Lower leg skin (tissue), 4 donors: ENCODE measurements at regions not wholly inside any gene's neighbourhood (a gene's known extent, or its start where the extent isn't known, plus 50 kb on each side); places are given as distances from the start of the nearest gene placed in this dataset.

ENCODE experiments used
- DNase-seq, 2 donors: peaks; one replicate each; pipeline ENCODE4 v3.0.0-alpha.2; 2019; ENCODE audit warnings: low spot score in 2 of 2
- H3K4me3 ChIP-seq: fragments of 200-600 bp; sonication (generic); 2 replicates; pipeline ENCODE4 v1.5.1; 2017; ENCODE audit warnings: mild to moderate bottlenecking, low read depth; ENCODE audit not compliant: poor library complexity, severe bottlenecking
- POLR2A ChIP-seq, 2 donors: fragments of 450-650 bp; IDR thresholded peaks; one replicate each; pipeline ENCODE4 v1.6.1; 2016 to 2017; ENCODE audit warnings: antibody characterized with exemption in 2 of 2, mild to moderate bottlenecking in 1 of 2, moderate library complexity in 1 of 2
- WGBS, 2 donors: methylation state at CpG; one replicate each; pipeline ENCODE4 v1.1.5; 2018; 5-methylcytosine and 5-hydroxymethylcytosine counted together
- intact Hi-C: fragments of 100-400 bp; cut with DNase I; formaldehyde crosslinking; loops from one replicate; pipeline ENCODE4 v1.15.0; 2023; ENCODE audit warnings: low total_unique reads
- TF ChIP-seq, protein P1 (sequence below), 3 donors: fragments of 450-650 bp; IDR thresholded peaks; one replicate each; pipeline ENCODE4 v1.5.1; 2016; ENCODE audit warnings: antibody characterized with exemption in 3 of 3, mild to moderate bottlenecking in 3 of 3, moderate library complexity in 2 of 3

DNA sequence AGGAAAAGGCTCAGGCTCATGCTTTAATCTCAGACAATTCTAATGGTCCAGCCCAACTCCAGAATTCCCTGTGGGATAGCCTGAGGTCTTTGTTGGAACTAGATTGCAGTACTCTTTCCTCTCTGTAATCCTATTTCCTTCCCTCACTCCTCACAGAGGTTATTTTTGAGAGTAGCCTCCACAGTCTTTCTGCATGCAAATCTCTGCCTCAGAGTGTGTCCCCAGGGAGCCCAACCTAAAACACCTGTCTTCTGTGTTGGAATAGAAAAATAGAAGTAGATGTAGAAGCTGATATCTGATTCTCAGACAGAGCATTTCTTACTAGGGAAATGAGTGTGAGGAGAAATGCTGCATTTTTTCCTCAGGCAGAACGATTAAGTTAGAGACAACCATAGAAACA, 915.5 kb upstream of the EPHA5 start:
- TF ChIP-seq POLR2A (IDR thresholded peaks at IDR 0.05): no peak
- 50% methylated on average over 1 of the region's 1 CpG for WGBS, 2 donors
- intact Hi-C loops: no loop called here
- H3K4me3 ChIP-seq: no peak overlapping the region
- no peak for DNase-seq

DNA sequence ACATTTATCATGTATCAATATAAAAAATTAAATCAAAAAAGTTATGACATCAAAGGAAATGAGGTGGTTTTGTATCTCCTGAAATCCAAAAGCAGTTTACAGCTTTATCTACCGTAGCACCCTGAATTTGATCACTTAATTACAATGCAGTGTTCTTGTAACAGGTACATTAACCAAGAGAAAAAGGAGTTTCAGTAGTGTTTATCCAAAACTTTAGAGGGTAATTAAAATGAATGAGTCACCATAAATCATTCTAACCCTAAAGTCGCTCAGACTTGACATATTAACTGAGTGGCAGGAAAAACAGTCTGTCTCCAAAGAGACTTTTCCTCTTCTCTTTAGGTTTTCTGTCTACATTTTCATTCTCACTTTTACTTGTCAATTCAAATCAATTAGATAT, 907.6 kb upstream of the EPHA5 start:
- H3K4me3 ChIP-seq: no peak overlapping the region
- intact Hi-C loops: no loop called here
- WGBS, 2 donors: 7 to 15% methylated on average over 2 of the region's 2 CpGs
- TF ChIP-seq, protein P1, sequence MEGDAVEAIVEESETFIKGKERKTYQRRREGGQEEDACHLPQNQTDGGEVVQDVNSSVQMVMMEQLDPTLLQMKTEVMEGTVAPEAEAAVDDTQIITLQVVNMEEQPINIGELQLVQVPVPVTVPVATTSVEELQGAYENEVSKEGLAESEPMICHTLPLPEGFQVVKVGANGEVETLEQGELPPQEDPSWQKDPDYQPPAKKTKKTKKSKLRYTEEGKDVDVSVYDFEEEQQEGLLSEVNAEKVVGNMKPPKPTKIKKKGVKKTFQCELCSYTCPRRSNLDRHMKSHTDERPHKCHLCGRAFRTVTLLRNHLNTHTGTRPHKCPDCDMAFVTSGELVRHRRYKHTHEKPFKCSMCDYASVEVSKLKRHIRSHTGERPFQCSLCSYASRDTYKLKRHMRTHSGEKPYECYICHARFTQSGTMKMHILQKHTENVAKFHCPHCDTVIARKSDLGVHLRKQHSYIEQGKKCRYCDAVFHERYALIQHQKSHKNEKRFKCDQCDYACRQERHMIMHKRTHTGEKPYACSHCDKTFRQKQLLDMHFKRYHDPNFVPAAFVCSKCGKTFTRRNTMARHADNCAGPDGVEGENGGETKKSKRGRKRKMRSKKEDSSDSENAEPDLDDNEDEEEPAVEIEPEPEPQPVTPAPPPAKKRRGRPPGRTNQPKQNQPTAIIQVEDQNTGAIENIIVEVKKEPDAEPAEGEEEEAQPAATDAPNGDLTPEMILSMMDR (IDR thresholded peaks at IDR 0.05): no peak
- no peak for TF ChIP-seq POLR2A (IDR thresholded peaks at IDR 0.05)
- DNase-seq: no peak

DNA sequence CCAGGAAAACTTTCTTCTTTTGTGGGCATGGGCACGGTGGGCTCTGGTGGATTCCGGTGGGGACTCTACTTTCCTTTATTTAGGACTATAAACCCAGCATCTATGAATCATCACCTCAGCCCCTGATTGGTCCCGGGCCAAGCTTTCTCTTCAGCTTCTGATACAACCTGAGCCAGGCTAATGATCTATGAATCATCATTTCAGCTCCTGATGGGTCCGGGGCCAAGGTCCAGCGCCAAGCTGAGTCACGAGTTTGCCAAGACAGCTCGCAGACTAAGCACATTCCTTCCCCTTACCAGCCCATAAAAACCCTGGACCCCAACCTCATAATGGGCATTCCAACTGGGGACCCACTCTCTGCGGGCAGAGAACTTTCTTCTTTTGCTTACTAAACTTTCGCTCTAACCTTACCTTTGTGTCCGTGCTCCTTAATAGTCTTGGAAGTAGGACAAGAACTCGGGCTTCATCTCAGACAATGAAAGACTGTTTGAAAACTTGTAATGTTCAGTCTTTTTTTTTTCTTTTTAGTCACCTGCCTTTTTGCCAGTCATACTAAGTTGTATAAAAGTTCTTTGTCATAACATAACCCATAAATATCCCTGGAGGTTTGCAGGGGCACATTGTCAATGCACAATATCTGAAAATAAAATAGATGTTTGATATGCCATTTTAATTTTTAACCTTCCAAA, 904.9 kb upstream of the EPHA5 start:
- H3K4me3 ChIP-seq: no peak overlapping the region
- no peak for DNase-seq
- intact Hi-C loops: no loop called here
- TF ChIP-seq, protein P1 (IDR thresholded peaks at IDR 0.05): no peak
- TF ChIP-seq POLR2A (IDR thresholded peaks at IDR 0.05): no peak
- 45% methylated on average over 11 of the region's 11 CpGs for WGBS, 2 donors

DNA sequence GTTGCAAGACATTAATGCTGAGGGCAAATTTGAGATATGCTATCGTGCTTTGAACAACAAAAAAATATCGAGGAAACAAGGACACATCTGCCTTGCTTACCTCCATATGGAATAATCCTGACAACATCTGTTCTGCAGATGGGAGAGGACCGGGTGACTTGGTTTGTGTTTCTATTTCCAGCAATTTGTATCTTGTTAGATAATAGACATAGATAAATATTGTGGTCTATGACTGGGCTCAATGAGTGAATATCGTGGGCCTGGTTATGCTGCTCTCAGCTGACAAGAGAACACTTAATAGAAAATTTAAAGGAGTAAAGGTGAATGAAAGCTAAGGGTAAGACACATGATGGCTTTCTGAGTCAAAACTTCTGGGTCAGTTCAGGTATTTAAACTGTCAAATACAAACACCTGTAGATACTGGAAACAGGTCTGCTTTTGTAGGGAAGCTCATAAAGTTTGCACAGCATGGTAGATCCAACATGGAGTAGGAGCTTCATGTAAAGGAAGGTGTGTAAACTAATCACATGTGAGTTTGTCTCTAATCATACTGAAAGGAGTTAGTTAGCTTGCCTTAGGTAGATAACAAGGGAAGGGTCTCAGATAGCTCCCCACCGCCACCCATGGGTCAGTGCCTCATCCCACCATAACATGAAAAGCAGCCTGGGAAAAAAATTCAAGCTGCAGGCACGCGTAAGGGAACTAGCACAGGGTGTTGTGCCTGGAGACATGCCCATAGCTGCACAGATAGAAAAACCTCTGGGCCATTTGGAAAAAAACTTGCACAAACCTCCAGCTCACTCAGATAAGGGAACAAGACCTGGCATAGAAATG, 904.1 kb upstream of the EPHA5 start:
- H3K4me3 ChIP-seq: no peak overlapping the region
- intact Hi-C loops: no loop called here
- 47 to 48% methylated on average over 7 of the region's 7 CpGs for WGBS, 2 donors
- TF ChIP-seq POLR2A (IDR thresholded peaks at IDR 0.05): no peak
- TF ChIP-seq, protein P1 (IDR thresholded peaks at IDR 0.05): no peak
- no peak for DNase-seq

DNA sequence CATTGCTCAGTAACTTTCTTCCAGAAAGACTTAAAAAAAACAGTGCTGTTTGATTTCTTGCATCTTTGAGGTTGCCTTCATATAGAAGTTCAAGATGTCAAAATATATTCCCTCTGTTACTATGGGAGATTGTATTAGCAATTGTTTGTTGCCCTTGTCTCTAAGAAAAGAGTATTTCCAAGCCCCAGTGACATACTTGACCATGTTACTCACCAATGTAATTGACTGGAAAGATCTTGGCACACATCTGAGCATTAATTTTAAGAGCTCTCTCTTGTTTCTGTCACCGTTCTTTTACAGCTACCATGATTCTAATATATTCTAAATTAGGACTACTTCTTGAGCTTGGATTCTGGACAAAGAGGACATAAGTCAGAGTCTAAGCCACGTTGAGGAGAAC, 902.7 kb upstream of the EPHA5 start:
- TF ChIP-seq, protein P1 (IDR thresholded peaks at IDR 0.05): no peak
- TF ChIP-seq POLR2A (IDR thresholded peaks at IDR 0.05): no peak
- DNase-seq: no peak
- intact Hi-C loops: no loop called here
- no peak overlapping the region for H3K4me3 ChIP-seq
- WGBS, 2 donors: 24 to 30% methylated on average over 2 of the region's 2 CpGs

DNA sequence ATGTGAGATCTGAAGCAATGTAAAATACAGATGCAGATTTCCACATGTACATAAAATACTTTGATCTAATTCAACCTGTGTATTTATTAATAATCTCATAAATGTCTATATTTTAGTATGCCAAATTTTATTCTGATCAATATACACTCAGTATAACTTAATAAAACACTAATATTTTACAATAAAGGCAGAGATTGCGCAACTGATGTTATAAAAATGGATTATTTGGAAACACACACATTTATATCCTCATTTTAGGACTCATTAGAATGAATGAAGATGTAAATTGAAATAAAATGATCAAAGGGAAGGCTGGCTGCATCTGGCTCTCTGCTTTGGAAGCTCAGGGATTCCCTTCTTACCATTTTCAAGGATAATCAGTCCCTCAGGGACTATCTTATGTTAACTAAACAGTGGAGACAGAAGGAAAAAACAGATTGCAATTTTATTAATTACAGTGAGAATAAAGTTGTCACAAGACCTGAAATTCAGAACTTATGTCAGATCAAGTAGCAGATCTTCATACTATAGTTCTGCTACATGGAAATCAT, 900.9 kb upstream of the EPHA5 start:
- TF ChIP-seq, protein P1 (IDR thresholded peaks at IDR 0.05): no peak
- TF ChIP-seq POLR2A (IDR thresholded peaks at IDR 0.05): no peak
- no peak for DNase-seq
- no peak overlapping the region for H3K4me3 ChIP-seq
- intact Hi-C loops: no loop called here
- WGBS, 2 donors: 92 to 95% methylated on average over 1 of the region's 1 CpG
